Upper lobe of right lung (tissue), 1 donor: ENCODE measurements at regions not wholly inside any gene's neighbourhood (a gene's known extent, or its start where the extent isn't known, plus 50 kb on each side); places are given as distances from the start of the nearest gene placed in this dataset.
A peak's percentile ranks its signal among the peaks of the same experiment; 100 is the strongest.

Experiments
- ATAC-seq: fragments of 200-7000 bp; cut with Tn5 transposase; one replicate; pipeline ENCODE4 v1.9.1; 2020; ENCODE audit warnings: mild to moderate bottlenecking, moderate library complexity
- DNase-seq: peaks from one replicate; pipeline ENCODE4 v3.0.0-alpha.2; 2020
- H3K27ac ChIP-seq: fragments of 200-600 bp; one replicate; pipeline ENCODE4 v1.8.0; 2022
- H3K27me3 ChIP-seq: fragments of 200-600 bp; one replicate; pipeline ENCODE4 v1.8.0; 2022; ENCODE audit warnings: mild to moderate bottlenecking
- H3K36me3 ChIP-seq: fragments of 200-600 bp; one replicate; pipeline ENCODE4 v1.8.0; 2022
- H3K4me1 ChIP-seq: fragments of 200-600 bp; one replicate; pipeline ENCODE4 v1.8.0; 2022
- H3K4me3 ChIP-seq: fragments of 200-600 bp; one replicate; pipeline ENCODE4 v1.8.0; 2022; ENCODE audit warnings: mild to moderate bottlenecking
- H3K9me3 ChIP-seq: fragments of 200-600 bp; one replicate; pipeline ENCODE4 v1.8.0; 2022
- CTCF ChIP-seq: fragments of 200-600 bp; IDR thresholded peaks from one replicate; pipeline ENCODE4 v1.8.0; 2022; ENCODE audit warnings: antibody characterized with exemption
- intact Hi-C: fragments of 100-400 bp; cut with DNase I; formaldehyde crosslinking; loops from one replicate; pipeline ENCODE4 v1.11.0; 2022
- donor health status: DM: no; HTN: yes; CAD: no; lungs with severe emphysema.

GRCh38 chr4:153117554-153117953 lies 86.7 kb upstream of the TRIM2 start:
- intact Hi-C loops = no loop called here
- DNase-seq (no peak), ATAC-seq (no peak)
- no peak for TF ChIP-seq CTCF
- Histone ChIP-seq H3K27ac (no peak overlapping the region), H3K4me1 (no peaks in the 10 kb centered on the region), H3K36me3 (no peaks in the 10 kb centered on the region), H3K27me3 (no peaks in the 10 kb centered on the region), H3K4me3 (no peak overlapping the region), H3K9me3 (no peaks in the 10 kb centered on the region)

- Histone ChIP-seq H3K36me3 (no peaks in the 10 kb centered on the region), H3K4me3 (no peak overlapping the region), H3K27ac (no peak overlapping the region), H3K4me1 (no peaks in the 10 kb centered on the region), H3K9me3 (no peaks in the 10 kb centered on the region), H3K27me3 (no peaks in the 10 kb centered on the region)
- DNase-seq (no peak), ATAC-seq (no peak)
- intact Hi-C loops = no loop called here
- TF ChIP-seq CTCF = no peak
Measured at GRCh38 chr4:153119626-153120025, 84.6 kb upstream of the TRIM2 start.

GRCh38 chr4:153120235-153120634 lies 84.0 kb upstream of the TRIM2 start:
- H3K27ac ChIP-seq = no peak overlapping the region
- no peaks in the 10 kb centered on the region for H3K36me3 ChIP-seq
- DNase-seq (no peak), ATAC-seq (no peak)
- H3K9me3 ChIP-seq = no peaks in the 10 kb centered on the region
- intact Hi-C loops = no loop called here
- no peak for TF ChIP-seq CTCF
- no peaks in the 10 kb centered on the region for H3K27me3 ChIP-seq
- H3K4me1 ChIP-seq = no peaks in the 10 kb centered on the region
- no peak overlapping the region for H3K4me3 ChIP-seq

- Histone ChIP-seq H3K4me1 (peaks cover 2% of the 10 kb centered on the region), H3K4me3 (no peak overlapping the region), H3K36me3 (no peaks in the 10 kb centered on the region), H3K27me3 (no peaks in the 10 kb centered on the region), H3K9me3 (no peaks in the 10 kb centered on the region), H3K27ac (no peak overlapping the region)
- intact Hi-C loops = no loop called here
- no peak for TF ChIP-seq CTCF
- ATAC-seq = no peak
- DNase-seq = no peak
Measured at GRCh38 chr4:153122855-153123254, 81.4 kb upstream of the TRIM2 start.

- intact Hi-C loops = no loop called here
- ATAC-seq (no peak), DNase-seq (no peak)
- Histone ChIP-seq H3K9me3 (no peaks in the 10 kb centered on the region), H3K27me3 (no peaks in the 10 kb centered on the region), H3K27ac (no peak overlapping the region), H3K36me3 (no peaks in the 10 kb centered on the region), H3K4me1 (peaks cover 3% of the 10 kb centered on the region), H3K4me3 (no peak overlapping the region)
- TF ChIP-seq CTCF = no peak
Measured at GRCh38 chr4:153126137-153126536, 78.1 kb upstream of the TRIM2 start.

GRCh38 chr4:153127760-153128494 lies 76.3 kb upstream of the TRIM2 start:
- H3K4me3 ChIP-seq = peak overlapping the region; percentile 12
- peak; percentile 89 for TF ChIP-seq CTCF

More at GRCh38 chr4:153127760-153128494, 76.3 kb upstream of the TRIM2 start:
- intact Hi-C loops = no loop called here
- no peaks in the 10 kb centered on the region for H3K9me3 ChIP-seq
- no peaks in the 10 kb centered on the region for H3K36me3 ChIP-seq
- peaks cover 3% of the 10 kb centered on the region for H3K4me1 ChIP-seq
- H3K27ac ChIP-seq = no peak overlapping the region
- no peaks in the 10 kb centered on the region for H3K27me3 ChIP-seq
- peak; percentile 93 for ATAC-seq
- DNase-seq = peak; percentile 81
